ENCODE measurements at regions not wholly inside any gene's neighbourhood (a gene's known extent, or its start where the extent isn't known, plus 50 kb on each side); places are given as distances from the start of the nearest gene placed in this dataset.

DNA sequence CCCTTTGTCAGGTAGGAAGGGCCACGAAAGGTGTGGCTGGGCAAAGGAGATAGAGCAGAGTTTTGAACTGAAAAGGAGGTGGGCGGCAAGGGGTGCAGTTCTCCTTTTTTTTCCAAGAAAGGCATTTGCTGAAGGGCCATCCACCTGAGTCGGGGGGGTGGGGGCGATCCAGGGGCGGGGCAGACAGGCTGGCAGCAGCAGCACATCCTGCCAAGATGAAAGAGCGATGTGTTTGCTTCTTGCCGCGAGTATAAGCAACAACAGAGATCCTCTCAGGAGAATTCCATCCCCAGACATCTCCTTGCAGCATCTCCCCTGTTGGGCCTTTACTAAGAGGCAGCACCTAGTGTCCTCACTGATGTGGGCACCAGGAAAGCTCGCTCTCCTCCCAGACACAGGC, 516.5 kb downstream of the CD83 start:
- H3K4me1 ChIP-seq (ENCODE audit: insufficient read depth): peaks cover 6% of the 10 kb centered on the region
- H3K27me3 ChIP-seq: no peaks in the 10 kb centered on the region
- no peak overlapping the region for H3K4me2 ChIP-seq
- H3K4me3 ChIP-seq: no peak overlapping the region
- no peaks in the 10 kb centered on the region for H3K9me3 ChIP-seq (ENCODE audit: low read depth)
- no peaks in the 10 kb centered on the region for H4K20me1 ChIP-seq (ENCODE audit: insufficient read depth, poor library complexity, severe bottlenecking)
- TF ChIP-seq EZH2phosphoT487 (IDR thresholded peaks at IDR 0.05; ENCODE audit: low read depth, severe bottlenecking, unreplicated experiment) (no peak), EZH2 (IDR thresholded peaks at IDR 0.05; ENCODE audit: borderline replicate concordance) (no peak)
- TF ChIP-seq, protein P1, sequence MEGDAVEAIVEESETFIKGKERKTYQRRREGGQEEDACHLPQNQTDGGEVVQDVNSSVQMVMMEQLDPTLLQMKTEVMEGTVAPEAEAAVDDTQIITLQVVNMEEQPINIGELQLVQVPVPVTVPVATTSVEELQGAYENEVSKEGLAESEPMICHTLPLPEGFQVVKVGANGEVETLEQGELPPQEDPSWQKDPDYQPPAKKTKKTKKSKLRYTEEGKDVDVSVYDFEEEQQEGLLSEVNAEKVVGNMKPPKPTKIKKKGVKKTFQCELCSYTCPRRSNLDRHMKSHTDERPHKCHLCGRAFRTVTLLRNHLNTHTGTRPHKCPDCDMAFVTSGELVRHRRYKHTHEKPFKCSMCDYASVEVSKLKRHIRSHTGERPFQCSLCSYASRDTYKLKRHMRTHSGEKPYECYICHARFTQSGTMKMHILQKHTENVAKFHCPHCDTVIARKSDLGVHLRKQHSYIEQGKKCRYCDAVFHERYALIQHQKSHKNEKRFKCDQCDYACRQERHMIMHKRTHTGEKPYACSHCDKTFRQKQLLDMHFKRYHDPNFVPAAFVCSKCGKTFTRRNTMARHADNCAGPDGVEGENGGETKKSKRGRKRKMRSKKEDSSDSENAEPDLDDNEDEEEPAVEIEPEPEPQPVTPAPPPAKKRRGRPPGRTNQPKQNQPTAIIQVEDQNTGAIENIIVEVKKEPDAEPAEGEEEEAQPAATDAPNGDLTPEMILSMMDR (IDR thresholded peaks at IDR 0.05; ENCODE audit: poor library complexity): no peak
- no peaks in the 10 kb centered on the region for H3K9me2 ChIP-seq (replicated peaks; ENCODE audit: insufficient read depth)
- no peaks in the 10 kb centered on the region for H3K79me2 ChIP-seq
- no peak overlapping the region for H3K27ac ChIP-seq
- H2AFZ ChIP-seq: no peak overlapping the region
- WGBS (ENCODE audit: low lambda C conversion rate, missing lambda C conversion rate): 86% methylated on average over 9 of the region's 9 CpGs
- DNase-seq (ENCODE audit: low spot score): no peak
- H3K36me3 ChIP-seq (replicated peaks; ENCODE audit: insufficient read depth, low read depth): no peaks in the 10 kb centered on the region

DNA sequence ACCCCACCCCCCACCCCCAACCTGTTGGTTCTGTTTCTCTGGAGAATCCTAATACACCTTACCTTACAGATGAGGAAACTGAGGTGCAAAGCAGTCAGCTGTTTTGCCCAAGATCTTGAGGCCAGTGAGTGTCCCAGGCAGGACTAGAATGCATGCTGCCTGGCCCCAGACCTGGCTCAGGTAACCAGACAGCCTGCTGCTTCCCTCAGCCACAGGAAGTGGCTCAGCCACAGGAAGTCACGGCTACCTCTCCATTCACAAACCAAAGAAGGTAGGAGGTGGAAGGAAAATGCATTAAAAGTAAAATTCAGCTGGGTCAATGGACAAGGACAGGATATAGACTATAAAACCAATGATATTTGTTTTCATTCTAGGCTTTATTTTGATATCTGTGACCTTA, 517.6 kb downstream of the CD83 start:
- Histone ChIP-seq H3K27ac (no peak overlapping the region), H3K27me3 (no peaks in the 10 kb centered on the region), H3K4me1 (ENCODE audit: insufficient read depth) (peaks cover 13% of the 10 kb centered on the region), H3K4me2 (no peak overlapping the region), H4K20me1 (ENCODE audit: insufficient read depth, poor library complexity, severe bottlenecking) (no peaks in the 10 kb centered on the region), H3K9me2 (replicated peaks; ENCODE audit: insufficient read depth) (no peaks in the 10 kb centered on the region), H3K79me2 (no peaks in the 10 kb centered on the region), H2AFZ (no peak overlapping the region), H3K4me3 (no peak overlapping the region), H3K36me3 (replicated peaks; ENCODE audit: insufficient read depth, low read depth) (no peaks in the 10 kb centered on the region), H3K9me3 (ENCODE audit: low read depth) (no peaks in the 10 kb centered on the region)
- DNase-seq (ENCODE audit: low spot score): no peak
- WGBS (ENCODE audit: low lambda C conversion rate, missing lambda C conversion rate): 0% methylated on average over 1 of the region's 1 CpG
- TF ChIP-seq EZH2phosphoT487 (IDR thresholded peaks at IDR 0.05; ENCODE audit: low read depth, severe bottlenecking, unreplicated experiment) (no peak), EZH2 (IDR thresholded peaks at IDR 0.05; ENCODE audit: borderline replicate concordance) (no peak)
- TF ChIP-seq, protein P1 (IDR thresholded peaks at IDR 0.05; ENCODE audit: poor library complexity): no peak

DNA sequence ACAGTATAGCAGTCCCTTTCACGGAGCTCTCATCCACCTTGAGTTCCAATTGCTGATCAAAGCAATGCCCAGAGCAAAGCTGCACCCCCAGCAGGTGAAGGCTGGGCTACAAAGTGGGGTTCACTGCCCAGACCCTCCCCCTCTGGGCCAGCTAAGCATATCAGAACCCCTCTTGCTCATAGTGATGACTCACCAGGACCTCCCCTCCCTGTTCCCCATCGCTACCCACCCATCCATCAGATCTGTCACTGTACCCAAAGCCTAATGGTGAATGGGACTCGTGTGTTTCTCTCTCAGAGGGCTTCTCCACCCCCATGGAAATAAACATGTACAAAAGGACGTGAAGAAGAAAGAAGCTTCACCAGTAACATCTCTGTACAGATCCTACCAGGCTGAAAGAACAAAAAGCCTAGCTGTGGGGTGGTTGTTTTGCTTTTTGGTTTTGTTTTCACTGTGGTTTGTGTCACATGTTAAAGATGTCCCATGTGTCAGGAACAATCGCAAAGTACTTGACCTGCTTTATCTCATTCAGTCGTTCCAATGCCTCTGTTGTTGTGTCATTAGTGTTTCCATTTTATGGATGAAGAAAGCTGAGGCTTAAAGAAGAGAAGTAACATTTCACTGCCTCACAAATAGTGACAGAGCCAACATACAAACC, 518.5 kb downstream of the CD83 start:
- no peak overlapping the region for H3K4me2 ChIP-seq
- H3K4me3 ChIP-seq: no peak overlapping the region
- no peaks in the 10 kb centered on the region for H3K9me2 ChIP-seq (replicated peaks; ENCODE audit: insufficient read depth)
- H3K4me1 ChIP-seq (ENCODE audit: insufficient read depth): peaks cover 13% of the 10 kb centered on the region
- DNase-seq (ENCODE audit: low spot score): no peak
- H3K79me2 ChIP-seq: no peaks in the 10 kb centered on the region
- no peaks in the 10 kb centered on the region for H3K27me3 ChIP-seq
- WGBS (ENCODE audit: low lambda C conversion rate, missing lambda C conversion rate): 79% methylated on average over 6 of the region's 6 CpGs
- no peaks in the 10 kb centered on the region for H3K36me3 ChIP-seq (replicated peaks; ENCODE audit: insufficient read depth, low read depth)
- H3K27ac ChIP-seq: no peak overlapping the region
- H4K20me1 ChIP-seq (ENCODE audit: insufficient read depth, poor library complexity, severe bottlenecking): no peaks in the 10 kb centered on the region
- H3K9me3 ChIP-seq (ENCODE audit: low read depth): no peaks in the 10 kb centered on the region
- H2AFZ ChIP-seq: no peak overlapping the region
- TF ChIP-seq EZH2phosphoT487 (IDR thresholded peaks at IDR 0.05; ENCODE audit: low read depth, severe bottlenecking, unreplicated experiment) (no peak), EZH2 (IDR thresholded peaks at IDR 0.05; ENCODE audit: borderline replicate concordance) (no peak)
- TF ChIP-seq, protein P1 (IDR thresholded peaks at IDR 0.05; ENCODE audit: poor library complexity): no peak
